GM23248 (cell line): ENCODE measurements at regions not wholly inside any gene's neighbourhood (a gene's known extent, or its start where the extent isn't known, plus 50 kb on each side); places are given as distances from the start of the nearest gene placed in this dataset.
A peak's percentile ranks its signal among the peaks of the same experiment; 100 is the strongest.
"Not testable (repeated sequence)": the region's sequence is repeated elsewhere in the genome, so short reads cannot be mapped to it uniquely, and the experiment has no call there.

ENCODE experiments used
- DNase-seq: peaks from one replicate; pipeline ENCODE4 v3.0.0-alpha.2; 2015
- H2AFZ ChIP-seq: fragments of 200-600 bp; sonication (generic); 2 replicates; pipeline ENCODE4 v1.6.1; 2016; ENCODE audit warnings: antibody characterized with exemption
- H3F3A ChIP-seq: fragments of 200-600 bp; sonication (generic); 2 replicates; pipeline ENCODE4 v1.6.1; 2016; ENCODE audit warnings: mild to moderate bottlenecking, antibody characterized with exemption, mixed run types; ENCODE audit not compliant: insufficient read depth
- H3K27ac ChIP-seq: fragments of 200-600 bp; sonication (generic); 2 replicates; pipeline ENCODE4 v1.5.1; 2016; ENCODE audit warnings: mild to moderate bottlenecking
- H3K27me3 ChIP-seq: fragments of 200-600 bp; sonication (generic); replicated peaks from 2 replicates; pipeline ENCODE4 v1.6.1; 2016; ENCODE audit warnings: mild to moderate bottlenecking; ENCODE audit not compliant: insufficient read depth
- H3K36me3 ChIP-seq: fragments of 200-600 bp; sonication (generic); 2 replicates; pipeline ENCODE4 v1.6.1; 2016; ENCODE audit warnings: low read depth, mild to moderate bottlenecking
- H3K4me1 ChIP-seq: fragments of 200-600 bp; sonication (generic); 2 replicates; pipeline ENCODE4 v1.6.1; 2016; ENCODE audit warnings: mild to moderate bottlenecking; ENCODE audit not compliant: insufficient read depth
- H3K4me2 ChIP-seq: fragments of 200-600 bp; sonication (generic); one replicate; pipeline ENCODE4 v1.6.1; 2016; ENCODE audit warnings: mild to moderate bottlenecking; ENCODE audit not compliant: unreplicated experiment
- H3K4me3 ChIP-seq: fragments of 200-600 bp; sonication (generic); 2 replicates; pipeline ENCODE4 v1.5.1; 2016; ENCODE audit warnings: mild to moderate bottlenecking
- H3K79me2 ChIP-seq: fragments of 200-600 bp; sonication (generic); 2 replicates; pipeline ENCODE4 v1.6.1; 2016; ENCODE audit warnings: mild to moderate bottlenecking; ENCODE audit not compliant: insufficient read depth
- H3K9ac ChIP-seq: fragments of 200-600 bp; sonication (generic); 2 replicates; pipeline ENCODE4 v1.6.1; 2016; ENCODE audit warnings: mild to moderate bottlenecking
- H3K9me2 ChIP-seq: fragments of 200-600 bp; sonication (generic); 2 replicates; pipeline ENCODE4 v1.6.1; 2016; ENCODE audit warnings: mixed run types, mild to moderate bottlenecking, moderate library complexity; ENCODE audit not compliant: insufficient read depth
- H3K9me3 ChIP-seq: fragments of 200-600 bp; sonication (generic); one replicate; pipeline ENCODE4 v1.6.1; 2017; ENCODE audit warnings: low read depth
- H4K20me1 ChIP-seq: fragments of 200-600 bp; sonication (generic); 2 replicates; pipeline ENCODE4 v1.6.0; 2016; ENCODE audit not compliant: insufficient read depth
- EZH2 ChIP-seq: fragments of 200-600 bp; sonication (generic); IDR thresholded peaks from 2 replicates; pipeline ENCODE4 v1.6.1; 2018; ENCODE audit warnings: antibody characterized with exemption, mild to moderate bottlenecking; ENCODE audit not compliant: insufficient read depth, poor library complexity, severe bottlenecking
- EZH2phosphoT487 ChIP-seq: fragments of 200-600 bp; sonication (generic); IDR thresholded peaks from 2 replicates; pipeline ENCODE4 v1.6.1; 2018; ENCODE audit warnings: antibody characterized with exemption, moderate library complexity, mild to moderate bottlenecking, low read depth; ENCODE audit not compliant: insufficient read depth
- WGBS, 2 experiments: methylation state at CpG; one replicate each; pipeline ENCODE4 v1.1.6; 2015 to 2017; ENCODE audit warnings: low lambda C conversion rate in 2 of 2, low coverage in 1 of 2; ENCODE audit errors: missing lambda C conversion rate in 2 of 2; 5-methylcytosine and 5-hydroxymethylcytosine counted together
- in situ Hi-C: fragments of 300-500 bp; cut with MboI; formaldehyde crosslinking; loops from 2 replicates; pipeline ENCODE4 v1.15.0; 2020

DNA sequence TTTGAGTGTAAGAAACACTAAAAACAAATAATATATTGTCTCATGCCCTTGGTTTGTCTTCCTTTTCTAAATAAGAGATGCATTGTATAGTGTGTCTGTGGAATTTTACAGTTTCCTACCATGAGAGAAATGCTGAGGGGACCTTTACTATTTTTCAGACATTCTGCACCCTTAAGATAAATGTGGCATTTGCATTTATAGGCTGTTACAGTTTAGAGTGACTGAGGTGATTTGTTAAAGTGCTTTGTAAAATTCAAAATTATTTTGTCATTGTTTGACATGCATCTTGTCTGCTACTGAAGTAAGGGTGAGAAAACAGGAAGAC, 78.9 kb upstream of the ZSWIM2 start:
- no peak for DNase-seq
- TF ChIP-seq EZH2phosphoT487 (no peak), EZH2 (no peak)
- Histone ChIP-seq H2AFZ (no peak overlapping the region; the same call in 1 of the 2 replicates), H3K9me3 (no peaks in the 10 kb centered on the region), H3K9me2 (no peaks in the 10 kb centered on the region), H3K4me1 (no peaks in the 10 kb centered on the region), H3K27me3 (no peaks in the 10 kb centered on the region), H3K9ac (no peak overlapping the region), H4K20me1 (no peaks in the 10 kb centered on the region), H3K27ac (no peak overlapping the region), H3F3A (no peaks in the 10 kb centered on the region), H3K79me2 (no peaks in the 10 kb centered on the region), H3K36me3 (no peaks in the 10 kb centered on the region), H3K4me2 (no peak overlapping the region), H3K4me3 (no peak overlapping the region)
- in situ Hi-C loops = no loop called here

DNA sequence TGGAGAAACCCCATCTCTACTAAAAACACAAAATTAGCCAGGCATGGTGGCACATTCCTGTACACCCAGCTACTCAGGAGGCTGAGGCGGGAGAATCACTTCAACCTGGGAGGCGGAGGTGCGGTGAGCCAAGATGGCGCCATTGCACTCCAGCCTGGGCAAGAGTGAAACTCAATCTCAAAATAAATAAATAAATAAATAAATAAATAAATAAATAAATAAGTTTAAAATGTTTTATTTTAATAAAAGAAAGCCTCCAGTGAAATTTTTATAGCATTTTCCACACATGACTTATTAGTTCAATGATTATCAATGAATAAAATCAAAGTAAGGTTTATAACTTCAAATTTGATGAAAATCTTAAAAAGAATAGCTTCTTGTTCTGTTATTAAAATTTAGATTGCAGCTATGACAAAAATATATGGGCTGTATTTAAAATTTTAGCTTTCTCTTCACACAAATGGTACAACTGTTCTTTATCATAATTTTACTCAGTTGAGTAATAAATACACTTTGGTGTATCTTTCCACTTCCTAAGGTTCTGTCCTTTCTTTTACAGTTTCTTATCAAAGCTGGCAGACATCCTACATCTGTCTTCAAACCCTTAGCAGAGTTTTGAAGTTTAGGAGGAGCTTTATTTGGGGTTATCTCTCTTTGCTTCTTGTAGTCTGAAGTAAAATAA, 78.4 kb upstream of the ZSWIM2 start:
- TF ChIP-seq EZH2 = no peak
- no peak for TF ChIP-seq EZH2phosphoT487
- 94 to 98% methylated on average over 4 of the region's 4 CpGs for WGBS, 2 experiments
- Histone ChIP-seq H2AFZ (no peak overlapping the region; the same call in 1 of the 2 replicates), H3K27ac (no peak overlapping the region), H3K27me3 (no peaks in the 10 kb centered on the region), H3K9me2 (no peaks in the 10 kb centered on the region), H3K4me2 (no peak overlapping the region), H3K79me2 (no peaks in the 10 kb centered on the region), H4K20me1 (no peaks in the 10 kb centered on the region), H3K36me3 (no peaks in the 10 kb centered on the region), H3K9ac (no peak overlapping the region), H3K4me3 (no peak overlapping the region), H3K9me3 (no peaks in the 10 kb centered on the region), H3K4me1 (no peaks in the 10 kb centered on the region), H3F3A (no peaks in the 10 kb centered on the region)
- in situ Hi-C loops = no loop called here
- no peak for DNase-seq

DNA sequence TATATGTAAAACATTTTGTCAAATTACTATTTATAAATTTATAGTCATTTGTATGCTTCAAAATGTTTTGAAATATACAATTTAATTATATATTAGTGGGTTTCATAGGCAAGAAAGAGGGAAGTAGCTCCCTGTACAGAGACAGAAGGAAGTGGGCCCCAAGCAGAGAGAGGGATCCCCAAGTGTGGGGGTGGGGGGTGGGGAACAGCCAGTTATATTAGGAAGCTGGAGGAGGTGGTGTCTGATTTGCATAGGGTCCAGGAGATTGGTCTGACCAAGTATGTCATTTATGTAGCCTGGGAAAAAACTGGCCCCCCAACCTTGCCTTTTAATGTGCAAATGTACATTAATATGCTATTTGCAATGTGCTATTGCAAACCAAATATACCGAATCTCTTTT, 76.5 kb upstream of the ZSWIM2 start:
- Histone ChIP-seq H2AFZ (no peak overlapping the region), H3K36me3 (no peaks in the 10 kb centered on the region), H3K9me2 (no peaks in the 10 kb centered on the region), H3K79me2 (no peaks in the 10 kb centered on the region), H3K27ac (no peak overlapping the region), H3K4me1 (no peaks in the 10 kb centered on the region), H3K9me3 (no peaks in the 10 kb centered on the region), H3K27me3 (no peaks in the 10 kb centered on the region), H4K20me1 (no peaks in the 10 kb centered on the region), H3K4me3 (no peak overlapping the region), H3K4me2 (no peak overlapping the region), H3K9ac (no peak overlapping the region), H3F3A (no peaks in the 10 kb centered on the region)
- no peak for DNase-seq
- no peak for TF ChIP-seq EZH2phosphoT487
- no peak for TF ChIP-seq EZH2
- in situ Hi-C loops = no loop called here
- 28 to 55% methylated on average over 1 of the region's 1 CpG for WGBS, 2 experiments

DNA sequence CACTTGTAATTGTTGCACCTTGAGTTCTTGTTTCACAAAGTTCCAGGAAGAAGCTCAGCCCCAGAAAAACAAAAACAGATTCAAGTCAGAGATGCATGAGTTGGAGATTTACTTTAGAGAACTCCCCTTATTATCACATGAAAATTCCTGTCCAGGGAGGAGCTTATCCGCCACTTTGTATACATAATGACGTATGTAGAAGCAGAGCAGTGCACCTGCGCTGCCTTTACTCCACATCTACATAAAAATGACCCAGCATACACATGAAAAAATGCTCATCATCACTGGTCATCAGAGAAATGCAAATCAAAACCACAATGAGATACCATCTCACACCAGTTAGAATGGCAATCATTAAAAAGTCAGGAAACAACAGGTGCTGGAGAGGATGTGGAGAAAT, 73.3 kb upstream of the ZSWIM2 start:
- H3K9me2 ChIP-seq, H4K20me1 ChIP-seq, H3K27me3 ChIP-seq, H3K27ac ChIP-seq, H3F3A ChIP-seq, DNase-seq, H3K4me3 ChIP-seq, H3K79me2 ChIP-seq, H3K4me2 ChIP-seq, H3K36me3 ChIP-seq, in situ Hi-C loops, H3K9me3 ChIP-seq, H3K9ac ChIP-seq, H3K4me1 ChIP-seq, H2AFZ ChIP-seq: not testable (repeated sequence)
- 88 to 91% methylated on average over 3 of the region's 3 CpGs for WGBS, 2 experiments

DNA sequence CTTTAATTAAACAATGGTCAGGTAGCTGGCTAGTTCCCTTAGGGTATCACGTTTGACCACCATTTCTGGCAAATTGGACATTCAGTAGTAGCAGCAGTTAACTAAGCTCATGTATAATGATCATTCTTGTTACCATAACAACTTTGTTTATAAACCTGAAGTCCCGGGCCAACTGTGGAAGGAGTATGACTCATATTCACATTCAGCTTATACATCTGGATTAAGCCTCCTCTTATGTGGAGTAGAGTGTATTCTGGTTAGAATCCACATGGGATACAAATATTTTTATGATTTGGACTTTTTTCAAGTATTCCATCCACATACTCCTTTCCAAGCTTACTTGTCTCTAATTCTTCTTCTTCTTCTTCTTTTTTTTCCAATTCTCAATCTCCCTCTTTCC, 70.3 kb upstream of the ZSWIM2 start:
- Histone ChIP-seq H3F3A (no peaks in the 10 kb centered on the region), H3K79me2 (no peaks in the 10 kb centered on the region), H3K27me3 (no peaks in the 10 kb centered on the region), H3K27ac (no peak overlapping the region), H3K9me2 (no peaks in the 10 kb centered on the region), H3K9ac (no peak overlapping the region), H3K4me1 (no peaks in the 10 kb centered on the region), H3K4me3 (no peak overlapping the region), H3K36me3 (no peaks in the 10 kb centered on the region), H3K4me2 (no peak overlapping the region), H4K20me1 (no peaks in the 10 kb centered on the region), H2AFZ (no peak overlapping the region), H3K9me3 (no peaks in the 10 kb centered on the region)
- in situ Hi-C loops = no loop called here
- WGBS, 2 experiments = 0 to 5% methylated on average over 2 of the region's 2 CpGs
- DNase-seq = peak; percentile 83
- TF ChIP-seq EZH2phosphoT487 = no peak
- no peak for TF ChIP-seq EZH2
